ENCODE measurements at regions not wholly inside any gene's neighbourhood (a gene's known extent, or its start where the extent isn't known, plus 50 kb on each side); places are given as distances from the start of the nearest gene placed in this dataset.

GRCh38 chr2:34193164-34193563, 594.1 kb upstream of the FAM98A start:
- H3K27ac ChIP-seq = no peak overlapping the region
- TF ChIP-seq CTCF (conservative IDR thresholded peaks at IDR 0.05) = no peak

GRCh38 chr2:34188464-34189303, 589.6 kb upstream of the FAM98A start:
- H3K27ac ChIP-seq = no peak overlapping the region
- TF ChIP-seq CTCF (conservative IDR thresholded peaks at IDR 0.05) = no peak

GRCh38 chr2:34179511-34179910, 580.4 kb upstream of the FAM98A start:
- H3K27ac ChIP-seq = no peak overlapping the region
- TF ChIP-seq CTCF (conservative IDR thresholded peaks at IDR 0.05) = no peak

GRCh38 chr2:34178482-34178881, 579.4 kb upstream of the FAM98A start:
- H3K27ac ChIP-seq = no peak overlapping the region
- TF ChIP-seq CTCF (conservative IDR thresholded peaks at IDR 0.05) = no peak

- TF ChIP-seq CTCF (conservative IDR thresholded peaks at IDR 0.05) = no peak
- no peak overlapping the region for H3K27ac ChIP-seq
These were observed 577.6 kb upstream of the FAM98A start for GRCh38 chr2:34176693-34177092.

- TF ChIP-seq CTCF (conservative IDR thresholded peaks at IDR 0.05) = no peak
- H3K27ac ChIP-seq = no peak overlapping the region
These were observed 575.4 kb upstream of the FAM98A start for GRCh38 chr2:34174506-34174905.

- no peak for TF ChIP-seq CTCF (conservative IDR thresholded peaks at IDR 0.05)
- H3K27ac ChIP-seq = no peak overlapping the region
These were observed 563.1 kb upstream of the FAM98A start for GRCh38 chr2:34162231-34162630.

Measured in VCaP (cell line).